ENCODE measurements at regions not wholly inside any gene's neighbourhood (a gene's known extent, or its start where the extent isn't known, plus 50 kb on each side); places are given as distances from the start of the nearest gene placed in this dataset.

- no peak for TF ChIP-seq CTCF (IDR thresholded peaks at IDR 0.05; ENCODE audit: insufficient read depth, low read depth, low read length)
Observed at GRCh38 chr18:76264198-76264875, 230.7 kb downstream of the ZNF516 start.

GRCh38 chr18:76263046-76264005 lies 231.7 kb downstream of the ZNF516 start:
- TF ChIP-seq CTCF (IDR thresholded peaks at IDR 0.05; ENCODE audit: insufficient read depth, low read depth, low read length): no peak
- no peak overlapping the region for H3K4me3 ChIP-seq (ENCODE audit: low read depth, low read length)
- no peak for DNase-seq (ENCODE audit: low read depth)

More at GRCh38 chr18:76264198-76264875, 230.7 kb downstream of the ZNF516 start:
- no peak for DNase-seq (ENCODE audit: low read depth)
- H3K4me3 ChIP-seq (ENCODE audit: low read depth, low read length): no peak overlapping the region

GRCh38 chr18:76260941-76261472 lies 234.0 kb downstream of the ZNF516 start:
- H3K4me3 ChIP-seq (ENCODE audit: low read depth, low read length): no peak overlapping the region
- TF ChIP-seq CTCF (IDR thresholded peaks at IDR 0.05; ENCODE audit: insufficient read depth, low read depth, low read length): no peak
- DNase-seq (ENCODE audit: low read depth): no peak

DNA sequence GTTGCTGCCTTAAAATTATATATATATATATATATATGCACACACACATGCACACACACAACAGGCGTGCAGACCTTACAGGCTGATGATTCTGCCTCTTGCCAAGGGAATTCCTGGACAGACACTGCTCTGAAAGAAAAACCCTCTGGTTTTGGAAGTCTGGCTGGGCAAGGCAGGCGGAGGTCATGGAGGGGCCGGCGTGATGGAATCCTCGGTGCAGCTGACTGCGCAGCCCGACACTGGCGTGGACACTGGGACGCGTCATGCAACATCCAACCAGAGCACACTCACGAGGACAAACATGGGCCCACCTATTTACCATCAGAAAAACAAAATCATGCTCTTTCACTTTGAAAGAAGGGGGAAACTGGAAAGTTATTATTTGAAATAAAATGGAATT lies 235.3 kb downstream of the ZNF516 start:
- no peak for DNase-seq (ENCODE audit: low read depth)
- H3K4me3 ChIP-seq (ENCODE audit: low read depth, low read length): no peak overlapping the region
- no peak for TF ChIP-seq CTCF (IDR thresholded peaks at IDR 0.05; ENCODE audit: insufficient read depth, low read depth, low read length)

GRCh38 chr18:76259096-76259495 lies 235.9 kb downstream of the ZNF516 start:
- H3K4me3 ChIP-seq (ENCODE audit: low read depth, low read length): no peak overlapping the region
- peak; percentile 5 for TF ChIP-seq CTCF (IDR thresholded peaks at IDR 0.05; ENCODE audit: insufficient read depth, low read depth, low read length)
- no peak for DNase-seq (ENCODE audit: low read depth)

DNA sequence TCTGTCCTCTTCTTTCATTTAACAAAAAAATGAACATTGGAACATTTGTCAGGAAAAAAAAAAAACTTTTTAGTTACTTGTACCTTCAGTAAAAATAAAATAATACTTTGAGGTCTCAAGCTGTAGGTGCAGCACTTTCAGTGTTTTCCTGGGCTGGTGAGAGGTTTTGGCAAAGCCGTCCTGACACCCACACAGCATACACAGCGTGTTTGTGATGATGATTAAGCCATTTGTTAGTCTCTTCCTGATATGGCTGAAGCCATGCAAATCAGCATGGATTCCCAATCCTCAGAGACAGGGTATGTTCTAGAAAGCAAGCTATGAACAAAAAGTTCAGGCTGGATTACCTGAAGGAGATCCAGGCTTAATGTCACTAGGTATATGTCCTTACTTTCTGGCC lies 236.8 kb downstream of the ZNF516 start:
- no peak for TF ChIP-seq CTCF (IDR thresholded peaks at IDR 0.05; ENCODE audit: insufficient read depth, low read depth, low read length)
- H3K4me3 ChIP-seq (ENCODE audit: low read depth, low read length): no peak overlapping the region
- DNase-seq (ENCODE audit: low read depth): no peak

Data from fibroblast of villous mesenchyme (primary cell).